Breast epithelium (tissue), 4 donors: ENCODE measurements at regions not wholly inside any gene's neighbourhood (a gene's known extent, or its start where the extent isn't known, plus 50 kb on each side); places are given as distances from the start of the nearest gene placed in this dataset.

ENCODE experiments used
- DNase-seq, 2 donors: peaks; one replicate each; pipeline ENCODE4 v3.0.0-alpha.2; 2019; ENCODE audit warnings: low spot score in 2 of 2
- H3K27ac ChIP-seq, 2 donors: fragments of 200-600 bp; sonication (generic) in 1 of 2; one replicate each; pipeline ENCODE4 v1.5.1; 2016 to 2019; ENCODE audit warnings: mild to moderate bottlenecking in 1 of 2
- H3K27me3 ChIP-seq, 2 donors: fragments of 200-600 bp; sonication (generic) in 1 of 2; one replicate each; pipeline versions ENCODE4 v1.5.1 to v1.6.0; 2017 to 2019; ENCODE audit warnings: control low read depth in 1 of 2, mild to moderate bottlenecking in 1 of 2
- H3K36me3 ChIP-seq: fragments of 200-600 bp; one replicate; pipeline ENCODE4 v1.5.1; 2019
- H3K4me1 ChIP-seq, 2 donors: fragments of 200-600 bp; sonication (generic); one replicate each; pipeline ENCODE4 v1.5.1; 2016 to 2019; ENCODE audit warnings: control low read depth in 1 of 2
- H3K4me3 ChIP-seq, 3 donors: fragments of 200-600 bp; sonication (generic); 1 replicate in 2 of 3; 2 replicates in 1 of 3; pipeline ENCODE4 v1.5.1; 2016 to 2019; ENCODE audit warnings: mild to moderate bottlenecking in 3 of 3, moderate library complexity in 2 of 3
- H3K9me3 ChIP-seq, 2 donors: fragments of 200-600 bp; sonication (generic) in 1 of 2; one replicate each; pipeline ENCODE4 v1.5.1; 2016 to 2019; ENCODE audit warnings: control low read depth in 1 of 2
- CTCF ChIP-seq, 3 donors: fragments of 450-650 bp; IDR thresholded peaks; one replicate each; pipeline ENCODE4 v1.5.1; 2016 to 2017; ENCODE audit warnings: antibody characterized with exemption in 3 of 3, mild to moderate bottlenecking in 3 of 3, moderate library complexity in 3 of 3
- POLR2A ChIP-seq: fragments of 450-650 bp; IDR thresholded peaks from one replicate; pipeline ENCODE4 v1.6.1; 2016; ENCODE audit warnings: antibody characterized with exemption, mild to moderate bottlenecking, moderate library complexity
- POLR2AphosphoS5 ChIP-seq, 3 donors: sonication (generic); formaldehyde crosslinking; IDR thresholded peaks; one replicate each; pipeline ENCODE4 v1.6.1; 2017; ENCODE audit warnings: antibody characterized with exemption in 3 of 3
- intact Hi-C: fragments of 100-400 bp; cut with DNase I; formaldehyde crosslinking; loops from one replicate; pipeline ENCODE4 v1.15.1; 2023; ENCODE audit warnings: low total_unique reads

- Histone ChIP-seq H3K27ac (no peak overlapping the region), H3K27me3 (no peaks in the 10 kb centered on the region), H3K4me1 (no peaks in the 10 kb centered on the region), H3K9me3 (no peaks in the 10 kb centered on the region), H3K4me3 (no peak overlapping the region), H3K36me3 (no peaks in the 10 kb centered on the region)
- TF ChIP-seq POLR2A (no peak), CTCF (IDR thresholded peaks at IDR 0.05) (no peak), POLR2AphosphoS5 (IDR thresholded peaks at IDR 0.05) (no peak)
- DNase-seq: no peak
- intact Hi-C loops: no loop called here
Observed at GRCh38 chr5:139740138-139740991, 55.2 kb upstream of the PSD2 start.

- no peak for DNase-seq
- TF ChIP-seq POLR2A (no peak), CTCF (IDR thresholded peaks at IDR 0.05) (no peak), POLR2AphosphoS5 (IDR thresholded peaks at IDR 0.05) (no peak)
- Histone ChIP-seq H3K27ac (no peak overlapping the region), H3K9me3 (no peaks in the 10 kb centered on the region), H3K27me3 (no peaks in the 10 kb centered on the region), H3K36me3 (no peaks in the 10 kb centered on the region), H3K4me3 (no peak overlapping the region), H3K4me1 (peaks cover 0 to 3% of the 10 kb centered on the region in 2 donors)
- intact Hi-C loops: no loop called here
Observed at GRCh38 chr5:139740992-139741672, 54.5 kb upstream of the PSD2 start.

- Histone ChIP-seq H3K4me3 (no peak overlapping the region), H3K27me3 (no peaks in the 10 kb centered on the region), H3K4me1 (peaks cover 0 to 3% of the 10 kb centered on the region in 2 donors), H3K9me3 (no peaks in the 10 kb centered on the region), H3K36me3 (no peaks in the 10 kb centered on the region), H3K27ac (no peak overlapping the region)
- no peak for TF ChIP-seq CTCF (IDR thresholded peaks at IDR 0.05)
- no peak for TF ChIP-seq POLR2AphosphoS5 (IDR thresholded peaks at IDR 0.05)
- TF ChIP-seq POLR2A: no peak
- intact Hi-C loops: no loop called here
- no peak for DNase-seq
Observed at GRCh38 chr5:139741823-139742172, 53.8 kb upstream of the PSD2 start.

GRCh38 chr5:139742173-139742903 is 53.3 kb upstream of the PSD2 start:
- Histone ChIP-seq H3K9me3 (no peaks in the 10 kb centered on the region), H3K36me3 (no peaks in the 10 kb centered on the region), H3K27me3 (peaks cover 0 to 4% of the 10 kb centered on the region in 2 donors), H3K4me1 (peaks cover 4 to 5% of the 10 kb centered on the region in 2 donors), H3K4me3 (no peak overlapping the region), H3K27ac (no peak overlapping the region)
- intact Hi-C loops: no loop called here
- no peak for DNase-seq
- TF ChIP-seq POLR2A (no peak), CTCF (IDR thresholded peaks at IDR 0.05) (no peak), POLR2AphosphoS5 (IDR thresholded peaks at IDR 0.05) (no peak)
